Astrocyte of the hippocampus (primary cell): ENCODE measurements at regions not wholly inside any gene's neighbourhood (a gene's known extent, or its start where the extent isn't known, plus 50 kb on each side); places are given as distances from the start of the nearest gene placed in this dataset.

ENCODE experiments used
- DNase-seq: peaks from one replicate; pipeline ENCODE4 v3.0.0; 2011; ENCODE audit warnings: low read depth, low spot score

- no peak for DNase-seq
Observed at GRCh38 chr6:6912817-6913744, 194.7 kb upstream of the RREB1 start.

GRCh38 chr6:6915219-6915618 lies 192.5 kb upstream of the RREB1 start:
- no peak for DNase-seq

- peak; percentile 23 for DNase-seq
Observed at GRCh38 chr6:6915813-6916547, 191.8 kb upstream of the RREB1 start.

- no peak for DNase-seq
Observed at GRCh38 chr6:6916598-6916997, 191.2 kb upstream of the RREB1 start.

- peak; percentile 62 for DNase-seq
Observed at GRCh38 chr6:6918216-6918983, 189.4 kb upstream of the RREB1 start.

GRCh38 chr6:6919173-6919572 lies 188.6 kb upstream of the RREB1 start:
- no peak for DNase-seq

- no peak for DNase-seq
Observed at GRCh38 chr6:6920114-6920986, 187.4 kb upstream of the RREB1 start.

GRCh38 chr6:6920987-6921313 lies 186.8 kb upstream of the RREB1 start:
- no peak for DNase-seq

GRCh38 chr6:6922166-6922565 lies 185.6 kb upstream of the RREB1 start:
- no peak for DNase-seq

- no peak for DNase-seq
Observed at GRCh38 chr6:6923605-6924004, 184.2 kb upstream of the RREB1 start.

- no peak for DNase-seq
Observed at GRCh38 chr6:6924708-6925107, 183.1 kb upstream of the RREB1 start.

GRCh38 chr6:6925391-6926164 lies 182.2 kb upstream of the RREB1 start:
- peak; percentile 18 for DNase-seq

GRCh38 chr6:6926856-6927255 lies 180.9 kb upstream of the RREB1 start:
- no peak for DNase-seq

- no peak for DNase-seq
Observed at GRCh38 chr6:6927521-6928361, 180.0 kb upstream of the RREB1 start.

- no peak for DNase-seq
Observed at GRCh38 chr6:6930223-6930880, 177.4 kb upstream of the RREB1 start.

GRCh38 chr6:6931071-6932025 lies 176.4 kb upstream of the RREB1 start:
- DNase-seq: no peak

- no peak for DNase-seq
Observed at GRCh38 chr6:6932341-6932740, 175.4 kb upstream of the RREB1 start.

- no peak for DNase-seq
Observed at GRCh38 chr6:6932968-6933367, 174.8 kb upstream of the RREB1 start.
